ENCODE measurements at regions not wholly inside any gene's neighbourhood (a gene's known extent, or its start where the extent isn't known, plus 50 kb on each side); places are given as distances from the start of the nearest gene placed in this dataset.

DNA sequence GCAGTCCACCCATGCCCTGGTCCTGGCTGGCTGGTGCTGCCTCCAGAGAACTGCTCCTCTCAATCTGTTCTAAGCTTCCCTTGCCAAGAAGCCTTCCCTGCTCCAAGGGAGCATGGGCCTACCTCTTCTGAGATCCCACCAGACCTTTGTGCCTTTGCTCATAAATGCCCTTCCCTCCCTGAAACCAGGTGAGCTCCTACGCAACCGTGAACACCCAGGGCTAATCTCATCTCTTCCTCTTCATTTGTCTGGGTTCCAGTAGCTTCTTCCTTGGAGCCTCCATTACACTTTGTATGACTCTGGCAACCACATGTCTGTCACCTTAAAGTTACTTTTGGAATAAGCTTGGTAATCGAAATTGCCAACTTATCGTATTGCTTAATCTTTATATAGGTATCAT lies 270.6 kb downstream of the PBX3 start:
- no peak for DNase-seq (ENCODE audit: low spot score)

GRCh38 chr9:126020836-126021235 lies 273.7 kb downstream of the PBX3 start:
- no peak for DNase-seq (ENCODE audit: low spot score)

- no peak for DNase-seq (ENCODE audit: low spot score)
These were observed 276.8 kb downstream of the PBX3 start for GRCh38 chr9:126023962-126024361.

DNA sequence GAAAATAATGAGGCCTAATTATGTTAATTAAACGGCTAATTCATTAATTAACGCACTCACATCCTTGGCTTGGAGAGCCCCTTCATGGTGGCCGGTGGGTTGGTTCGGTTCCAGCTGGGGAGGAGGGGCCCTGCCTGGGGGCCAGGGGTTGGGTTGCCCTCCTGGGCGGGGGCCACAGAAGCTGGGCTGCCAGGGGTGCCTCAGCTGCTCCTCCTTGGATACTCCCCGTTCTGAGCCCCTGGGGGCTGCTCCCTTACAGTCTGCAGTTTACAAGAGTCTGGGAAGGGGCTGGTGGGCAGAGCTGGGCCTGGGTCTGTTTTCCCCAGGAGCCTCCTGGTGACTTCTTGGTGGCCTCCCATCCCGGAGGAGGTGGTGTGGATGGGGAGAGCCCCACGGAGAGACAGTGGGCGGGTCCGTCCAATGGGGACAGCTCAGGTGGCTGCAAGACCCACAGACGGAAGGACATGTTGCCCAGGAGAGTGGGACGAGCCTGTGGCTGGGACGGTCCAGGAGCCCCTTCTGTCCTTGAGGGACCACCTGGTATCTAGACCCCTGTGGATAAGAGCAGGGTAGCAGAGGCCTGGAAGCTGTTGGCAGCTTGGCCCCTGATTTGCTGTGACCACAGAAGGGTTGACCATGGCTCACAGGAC lies 277.5 kb downstream of the PBX3 start:
- no peak for DNase-seq (ENCODE audit: low spot score)

DNA sequence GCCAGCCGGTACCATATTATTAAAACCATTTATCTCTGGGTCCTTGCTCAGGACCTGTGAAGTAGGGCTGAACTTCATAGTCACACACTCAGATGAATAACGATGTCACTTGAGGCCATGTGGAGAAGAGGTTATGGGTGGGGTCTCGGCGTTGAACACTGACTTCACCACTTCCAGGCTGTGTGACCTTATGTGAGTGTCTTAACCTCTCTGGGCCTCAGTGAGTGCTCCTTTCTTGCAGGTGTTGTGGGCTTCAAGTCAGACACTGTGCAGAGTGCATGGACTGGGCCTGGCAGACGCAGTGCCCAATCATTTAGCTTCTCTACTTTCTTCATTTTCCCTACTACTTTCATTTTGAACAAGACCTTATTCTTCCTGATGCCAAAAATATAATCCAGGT lies 278.8 kb downstream of the PBX3 start:
- no peak for DNase-seq (ENCODE audit: low spot score)

- DNase-seq (ENCODE audit: low spot score), result no peak
These were observed 280.4 kb downstream of the PBX3 start for GRCh38 chr9:126027566-126027965.

GRCh38 chr9:126028746-126029145 lies 281.6 kb downstream of the PBX3 start:
- no peak for DNase-seq (ENCODE audit: low spot score)

DNA sequence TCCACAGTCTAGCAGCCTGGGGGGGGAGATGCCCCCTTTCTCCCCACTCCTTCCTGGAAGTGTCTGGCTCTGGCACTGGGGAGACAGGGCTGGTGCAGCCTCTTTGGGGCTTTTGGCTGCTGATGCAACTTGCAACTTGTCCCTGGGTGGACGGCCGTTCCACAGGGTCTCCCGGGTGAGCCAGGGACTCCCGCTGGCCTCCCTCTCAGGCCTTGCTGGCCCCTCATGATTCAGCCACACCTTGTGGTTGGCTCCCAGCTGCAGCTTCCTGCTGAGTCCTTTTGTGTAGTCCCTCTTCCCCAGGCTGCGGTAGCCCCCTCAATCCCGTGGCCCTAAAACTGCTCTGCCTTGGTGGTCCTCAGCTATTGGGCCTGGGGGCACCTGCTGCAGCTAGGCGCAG lies 283.5 kb downstream of the PBX3 start:
- no peak for DNase-seq (ENCODE audit: low spot score)

GRCh38 chr9:126031116-126031515 lies 283.9 kb downstream of the PBX3 start:
- no peak for DNase-seq (ENCODE audit: low spot score)

DNA sequence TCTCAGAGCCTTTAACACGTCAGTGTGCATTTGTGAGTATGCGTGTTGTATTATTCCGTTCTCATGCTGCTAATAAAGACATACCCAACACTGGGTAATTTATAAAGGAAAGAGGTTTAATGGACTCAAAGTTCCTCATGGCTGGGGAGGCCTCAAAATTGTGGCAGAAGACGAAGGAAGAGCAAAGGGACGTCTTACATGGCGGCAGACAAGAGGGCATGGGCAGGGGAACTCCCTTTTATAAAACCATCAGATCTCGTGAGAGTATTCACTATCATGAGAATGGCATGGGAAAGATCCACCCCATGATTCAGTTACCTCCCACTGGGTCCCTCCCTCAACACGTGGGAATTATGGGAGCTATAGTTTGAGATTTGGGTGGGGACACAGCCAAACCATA lies 285.0 kb downstream of the PBX3 start:
- no peak for DNase-seq (ENCODE audit: low spot score)

- no peak for DNase-seq (ENCODE audit: low spot score)
These were observed 286.1 kb downstream of the PBX3 start for GRCh38 chr9:126033318-126033717.

GRCh38 chr9:126033956-126034355 lies 286.8 kb downstream of the PBX3 start:
- DNase-seq (ENCODE audit: low spot score), result no peak

GRCh38 chr9:126036881-126037291 lies 289.7 kb downstream of the PBX3 start:
- DNase-seq (ENCODE audit: low spot score), result no peak

DNA sequence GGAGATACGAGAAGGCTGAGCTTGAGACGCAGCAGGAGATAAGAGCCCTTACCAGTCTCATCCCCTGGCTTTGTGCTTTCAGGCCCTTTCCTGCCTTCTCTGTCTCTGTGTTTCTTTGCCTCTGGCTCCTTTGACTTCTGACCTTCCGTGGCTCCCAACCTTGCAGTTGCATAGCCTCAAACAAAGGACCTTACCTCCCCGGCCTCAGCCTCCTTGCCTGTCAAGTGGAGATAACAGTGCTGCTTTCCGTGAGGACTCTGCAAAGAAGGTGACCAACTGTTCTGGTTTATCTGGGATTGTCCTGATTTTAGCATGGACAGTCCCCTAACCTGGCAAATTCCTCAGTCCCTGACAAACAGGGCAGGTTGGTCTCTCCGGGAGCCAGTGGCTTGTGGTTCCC lies 287.8 kb upstream of the MVB12B start:
- DNase-seq (ENCODE audit: low spot score), result no peak

- no peak for DNase-seq (ENCODE audit: low spot score)
These were observed 282.9 kb upstream of the MVB12B start for GRCh38 chr9:126043681-126044080.

GRCh38 chr9:126049088-126049487 lies 277.5 kb upstream of the MVB12B start:
- no peak for DNase-seq (ENCODE audit: low spot score)

DNA sequence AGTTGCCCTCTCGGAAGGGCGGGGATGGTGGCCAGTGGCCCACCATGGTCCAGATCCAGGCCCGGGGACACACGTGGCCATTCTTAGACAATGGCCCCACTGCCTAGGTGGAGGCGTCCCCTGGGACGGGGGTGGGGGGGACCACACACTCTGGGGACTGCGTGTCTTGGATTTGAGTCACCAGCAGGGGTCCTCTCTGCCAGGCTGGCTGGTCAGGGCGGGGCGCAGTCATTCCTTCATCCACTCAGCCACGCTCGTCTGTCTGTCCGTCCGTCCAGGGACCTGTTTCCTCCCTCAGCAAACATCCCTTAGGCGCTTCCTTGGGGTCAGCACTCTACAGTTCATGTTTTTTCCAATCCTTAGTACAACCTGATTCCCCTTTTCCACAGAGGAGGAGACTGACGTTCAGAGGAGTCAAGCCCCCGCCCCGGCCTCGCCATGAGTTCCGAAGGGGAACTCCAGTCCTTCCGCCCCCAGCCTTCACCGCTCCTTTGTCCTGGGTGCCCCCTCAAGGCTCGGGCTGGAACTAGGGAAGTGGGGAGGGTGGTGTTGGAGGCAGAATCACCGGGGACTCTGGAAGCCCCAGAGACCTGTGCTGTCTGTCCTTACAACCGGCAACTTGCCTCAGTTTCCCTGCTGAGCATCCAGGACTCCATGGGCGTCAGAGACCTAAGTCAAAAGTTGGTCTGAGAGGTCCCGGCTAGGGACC lies 276.6 kb upstream of the MVB12B start:
- no peak for DNase-seq (ENCODE audit: low spot score)

- no peak for DNase-seq (ENCODE audit: low spot score)
These were observed 276.0 kb upstream of the MVB12B start for GRCh38 chr9:126050605-126050990.

- DNase-seq (ENCODE audit: low spot score), result no peak
These were observed 275.0 kb upstream of the MVB12B start for GRCh38 chr9:126051446-126052130.

- no peak for DNase-seq (ENCODE audit: low spot score)
These were observed 273.8 kb upstream of the MVB12B start for GRCh38 chr9:126052791-126053190.

- DNase-seq (ENCODE audit: low spot score), result no peak
These were observed 272.7 kb upstream of the MVB12B start for GRCh38 chr9:126053913-126054312.

- DNase-seq (ENCODE audit: low spot score), result peak; percentile 69
These were observed 271.1 kb upstream of the MVB12B start for GRCh38 chr9:126055381-126055985.

Data from GM03348 (cell line).